Adrenal gland (tissue), 5 donors: ENCODE measurements at regions not wholly inside any gene's neighbourhood (a gene's known extent, or its start where the extent isn't known, plus 50 kb on each side); places are given as distances from the start of the nearest gene placed in this dataset.

Experiments
- CTCF ChIP-seq, 6 experiments: fragments of 450-650 bp in 4 of 6; fragments of 200-600 bp in 2 of 6; sonication (generic) in 1 of 6; IDR thresholded peaks; 1 replicate in 5 of 6; 2 replicates in 1 of 6; pipeline versions ENCODE4 v1.5.1 to v1.8.0; 2016 to 2021; ENCODE audit warnings: antibody characterized with exemption in 6 of 6, mild to moderate bottlenecking in 2 of 6, moderate library complexity in 1 of 6
- POLR2A ChIP-seq, 2 donors: fragments of 450-650 bp; IDR thresholded peaks; one replicate each; pipeline ENCODE4 v1.6.1; 2017; ENCODE audit warnings: antibody characterized with exemption in 2 of 2, mild to moderate bottlenecking in 2 of 2, moderate library complexity in 1 of 2
- donor health status: DM: no; HTN: no; CAD: no.

- TF ChIP-seq POLR2A (IDR thresholded peaks at IDR 0.05): no peak
- no peak for TF ChIP-seq CTCF (IDR thresholded peaks at IDR 0.05)
Measured at GRCh38 chr18:8912348-8913326, 189.9 kb upstream of the NDUFV2 start.
